ENCODE measurements at regions not wholly inside any gene's neighbourhood (a gene's known extent, or its start where the extent isn't known, plus 50 kb on each side); places are given as distances from the start of the nearest gene placed in this dataset.

DNA sequence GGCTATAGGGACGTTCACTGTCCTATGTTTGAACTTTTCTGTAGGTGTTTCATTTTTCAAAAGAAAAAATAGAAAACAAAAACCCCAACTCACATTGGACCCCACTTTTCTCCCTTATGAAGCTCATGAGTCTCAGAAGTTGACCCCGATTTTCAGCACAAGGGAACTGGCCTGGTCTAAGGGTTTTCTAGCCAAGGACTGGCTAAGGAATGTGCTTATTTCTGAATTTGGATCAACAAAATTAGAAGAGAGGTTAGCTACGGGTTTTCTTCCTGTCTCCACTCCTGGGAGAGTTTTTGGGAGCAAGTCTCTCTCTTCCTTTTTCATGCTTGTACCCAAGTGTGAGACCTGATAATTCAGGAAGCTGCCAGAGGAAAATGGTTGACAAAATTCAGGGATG lies 453.2 kb downstream of the KLF12 start:
- Histone ChIP-seq H3K9me3 (no peaks in the 10 kb centered on the region), H3K27me3 (no peaks in the 10 kb centered on the region), H3K27ac (no peak overlapping the region), H3K4me1 (no peaks in the 10 kb centered on the region), H3K36me3 (no peaks in the 10 kb centered on the region), H3K4me3 (no peak overlapping the region)
- intact Hi-C loops (cut with DNase I; ENCODE audit: low total_unique reads) = no loop called here
- TF ChIP-seq, protein P1, sequence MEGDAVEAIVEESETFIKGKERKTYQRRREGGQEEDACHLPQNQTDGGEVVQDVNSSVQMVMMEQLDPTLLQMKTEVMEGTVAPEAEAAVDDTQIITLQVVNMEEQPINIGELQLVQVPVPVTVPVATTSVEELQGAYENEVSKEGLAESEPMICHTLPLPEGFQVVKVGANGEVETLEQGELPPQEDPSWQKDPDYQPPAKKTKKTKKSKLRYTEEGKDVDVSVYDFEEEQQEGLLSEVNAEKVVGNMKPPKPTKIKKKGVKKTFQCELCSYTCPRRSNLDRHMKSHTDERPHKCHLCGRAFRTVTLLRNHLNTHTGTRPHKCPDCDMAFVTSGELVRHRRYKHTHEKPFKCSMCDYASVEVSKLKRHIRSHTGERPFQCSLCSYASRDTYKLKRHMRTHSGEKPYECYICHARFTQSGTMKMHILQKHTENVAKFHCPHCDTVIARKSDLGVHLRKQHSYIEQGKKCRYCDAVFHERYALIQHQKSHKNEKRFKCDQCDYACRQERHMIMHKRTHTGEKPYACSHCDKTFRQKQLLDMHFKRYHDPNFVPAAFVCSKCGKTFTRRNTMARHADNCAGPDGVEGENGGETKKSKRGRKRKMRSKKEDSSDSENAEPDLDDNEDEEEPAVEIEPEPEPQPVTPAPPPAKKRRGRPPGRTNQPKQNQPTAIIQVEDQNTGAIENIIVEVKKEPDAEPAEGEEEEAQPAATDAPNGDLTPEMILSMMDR (IDR thresholded peaks at IDR 0.05) = no peak
- no peak for DNase-seq

DNA sequence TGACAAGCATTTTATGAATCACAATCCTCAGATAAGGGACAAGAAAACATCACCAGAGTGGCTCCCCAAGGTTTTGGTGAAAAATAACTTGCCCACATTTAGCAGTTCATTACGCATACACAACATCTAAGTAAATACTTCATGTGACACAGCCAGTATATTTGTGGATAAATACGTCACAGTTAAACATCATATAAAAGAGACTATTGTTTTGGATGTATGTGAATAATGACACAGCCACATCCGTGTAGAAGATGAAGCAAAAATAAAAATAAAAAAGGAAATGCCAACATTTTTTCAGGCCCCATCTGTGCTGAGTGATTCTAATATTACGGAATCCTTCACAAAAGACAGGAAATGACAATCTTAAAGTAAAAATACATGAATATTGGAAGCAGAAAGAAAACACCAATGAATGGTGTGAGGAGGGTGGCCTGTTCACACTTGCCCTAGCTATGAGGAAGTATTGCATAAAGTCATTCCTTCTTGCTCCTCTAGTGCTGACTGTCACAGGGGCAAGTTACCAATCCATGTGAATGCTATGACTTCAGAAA lies 457.1 kb downstream of the KLF12 start:
- H3K27me3 ChIP-seq = no peaks in the 10 kb centered on the region
- no peak overlapping the region for H3K4me3 ChIP-seq
- TF ChIP-seq, protein P1 (IDR thresholded peaks at IDR 0.05) = no peak
- no peak for DNase-seq
- no peak overlapping the region for H3K27ac ChIP-seq
- intact Hi-C loops (cut with DNase I; ENCODE audit: low total_unique reads) = no loop called here
- no peaks in the 10 kb centered on the region for H3K9me3 ChIP-seq
- H3K4me1 ChIP-seq = no peaks in the 10 kb centered on the region
- H3K36me3 ChIP-seq = no peaks in the 10 kb centered on the region

DNA sequence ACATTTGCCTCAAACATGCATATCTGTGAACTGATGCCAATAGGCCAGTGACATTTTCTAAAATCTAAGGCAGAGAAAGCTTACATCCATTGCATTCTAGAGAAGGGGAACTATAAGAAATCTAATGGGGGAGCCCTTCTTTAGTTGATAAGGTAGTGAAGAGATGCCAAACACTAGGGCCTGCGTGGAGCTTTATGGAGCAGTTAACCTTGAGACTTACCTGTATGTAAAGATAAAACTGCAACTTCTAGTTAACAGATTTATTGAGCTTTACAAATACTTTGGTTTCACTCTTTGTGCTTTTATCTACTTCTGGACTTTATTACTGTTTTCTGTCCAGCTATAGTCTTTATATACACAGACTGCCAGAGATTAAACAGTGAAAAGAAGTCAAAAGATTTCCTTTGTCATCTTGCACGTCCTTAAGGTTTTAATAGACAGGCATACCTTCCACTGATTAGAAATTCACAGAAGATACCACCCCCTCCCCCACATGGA lies 457.6 kb downstream of the KLF12 start:
- Histone ChIP-seq H3K27ac (no peak overlapping the region), H3K27me3 (no peaks in the 10 kb centered on the region)
- intact Hi-C loops (cut with DNase I; ENCODE audit: low total_unique reads) = no loop called here

DNA sequence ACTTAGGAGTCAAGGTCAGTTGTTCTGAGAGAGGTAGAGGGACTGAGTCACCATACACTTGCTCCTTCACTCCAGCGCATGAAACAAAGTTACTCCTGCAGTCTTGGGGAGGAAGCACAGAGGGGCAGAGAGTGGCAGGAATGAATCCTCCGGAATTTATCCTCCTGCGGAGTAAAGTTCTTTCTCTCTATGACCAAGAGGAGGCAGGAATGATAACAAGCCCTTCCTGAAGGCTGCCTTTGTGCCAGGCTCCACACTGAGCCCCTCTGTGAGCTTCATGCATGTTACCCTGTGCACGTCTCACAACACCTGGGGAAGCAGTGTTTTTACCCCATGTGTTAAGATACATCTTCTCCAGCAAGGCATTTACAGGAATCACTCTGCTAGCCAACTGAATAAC lies 458.4 kb downstream of the KLF12 start:
- Histone ChIP-seq H3K27ac (no peak overlapping the region), H3K36me3 (no peaks in the 10 kb centered on the region), H3K9me3 (no peaks in the 10 kb centered on the region), H3K4me1 (no peaks in the 10 kb centered on the region), H3K27me3 (no peaks in the 10 kb centered on the region), H3K4me3 (no peak overlapping the region)
- intact Hi-C loops (cut with DNase I; ENCODE audit: low total_unique reads) = no loop called here
- DNase-seq = no peak
- TF ChIP-seq, protein P1 (IDR thresholded peaks at IDR 0.05) = no peak

More for the DNA sequence above, 457.6 kb downstream of the KLF12 start:
- Histone ChIP-seq H3K4me1 (no peaks in the 10 kb centered on the region), H3K4me3 (no peak overlapping the region), H3K36me3 (no peaks in the 10 kb centered on the region), H3K9me3 (no peaks in the 10 kb centered on the region)
- no peak for DNase-seq
- TF ChIP-seq, protein P1 (IDR thresholded peaks at IDR 0.05) = no peak

DNA sequence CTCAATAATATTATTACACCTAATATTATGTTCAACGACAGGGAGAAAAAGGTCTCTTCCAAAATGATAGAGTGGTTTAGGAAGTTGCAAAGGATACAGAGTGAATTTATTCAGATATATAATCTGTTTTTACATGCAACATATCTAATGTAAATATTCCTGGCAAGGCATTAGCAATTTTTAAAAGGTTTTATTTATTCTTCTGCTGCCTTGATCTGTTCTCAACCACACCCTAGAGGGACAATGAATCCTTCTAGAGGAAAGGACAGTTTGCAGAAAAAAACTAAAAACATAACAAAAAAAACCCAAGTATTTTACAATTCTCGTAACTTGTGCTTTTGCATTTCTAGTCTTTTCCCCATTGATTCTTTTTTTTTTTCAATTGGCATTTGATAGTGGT lies 459.6 kb downstream of the KLF12 start:
- Histone ChIP-seq H3K4me1 (no peaks in the 10 kb centered on the region), H3K4me3 (no peak overlapping the region), H3K27ac (no peak overlapping the region), H3K27me3 (no peaks in the 10 kb centered on the region), H3K9me3 (no peaks in the 10 kb centered on the region), H3K36me3 (no peaks in the 10 kb centered on the region)
- DNase-seq = no peak
- intact Hi-C loops (cut with DNase I; ENCODE audit: low total_unique reads) = no loop called here
- TF ChIP-seq, protein P1 (IDR thresholded peaks at IDR 0.05) = no peak

DNA sequence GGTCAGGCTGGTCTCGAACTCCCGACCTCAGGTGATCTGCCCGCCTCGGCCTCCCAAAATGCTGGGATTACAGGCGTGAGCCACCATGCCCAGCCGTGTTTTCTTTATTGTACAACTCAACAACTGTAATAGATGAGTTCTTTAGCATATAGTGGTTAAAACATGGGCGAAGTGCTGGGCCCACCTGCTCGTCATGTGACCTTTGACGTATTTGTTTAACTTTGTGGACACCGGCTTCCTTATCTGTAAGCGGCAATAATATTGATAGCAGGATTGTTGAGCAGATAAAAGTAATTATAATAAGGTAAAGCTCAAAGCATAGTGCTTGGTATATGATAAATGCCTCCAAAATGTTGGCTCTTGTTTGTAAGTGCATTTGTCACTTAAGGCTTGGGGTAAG lies 460.3 kb downstream of the KLF12 start:
- intact Hi-C loops (cut with DNase I; ENCODE audit: low total_unique reads) = no loop called here
- no peak for DNase-seq
- TF ChIP-seq, protein P1 (IDR thresholded peaks at IDR 0.05) = no peak
- no peak overlapping the region for H3K4me3 ChIP-seq
- H3K9me3 ChIP-seq = no peaks in the 10 kb centered on the region
- no peaks in the 10 kb centered on the region for H3K36me3 ChIP-seq
- H3K27ac ChIP-seq = no peak overlapping the region
- H3K27me3 ChIP-seq = no peaks in the 10 kb centered on the region
- no peaks in the 10 kb centered on the region for H3K4me1 ChIP-seq

All from tibial artery (tissue), 4 donors.